ENCODE measurements at regions not wholly inside any gene's neighbourhood (a gene's known extent, or its start where the extent isn't known, plus 50 kb on each side); places are given as distances from the start of the nearest gene placed in this dataset.

DNA sequence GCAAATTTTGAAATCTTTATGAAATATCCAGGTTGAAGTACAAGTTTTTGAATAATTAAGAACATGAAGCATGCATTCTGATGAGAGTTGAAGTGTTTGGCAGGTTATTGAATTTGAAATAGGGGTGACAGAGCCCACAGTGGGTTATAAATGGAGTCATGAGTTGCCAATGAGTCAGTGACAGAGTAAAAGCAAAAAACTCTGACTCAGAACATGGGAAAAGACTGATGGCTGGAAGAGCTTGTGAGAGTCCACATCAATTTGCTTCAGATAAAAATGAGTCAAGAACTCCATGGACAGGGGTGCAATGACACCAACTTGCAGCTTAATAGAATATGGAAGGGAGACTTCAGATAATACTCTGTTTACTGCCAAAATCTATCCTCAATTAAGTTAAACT is 105.3 kb downstream of the SLC6A15 start:
- Histone ChIP-seq H3K36me3 (ENCODE audit: insufficient read depth, low read length) (no peaks in the 10 kb centered on the region), H3K4me3 (ENCODE audit: low read length) (no peak overlapping the region), H3K27ac (ENCODE audit: low read depth in 1 of 2, low read length in 2 of 2) (no peak overlapping the region), H3K4me1 (ENCODE audit: insufficient read depth, low read length) (no peaks in the 10 kb centered on the region), H3K9me3 (ENCODE audit: control insufficient read depth in 1 of 2, insufficient read depth in 1 of 2, low read length in 2 of 2) (no peaks in the 10 kb centered on the region), H3K27me3 (ENCODE audit: control insufficient read depth in 1 of 2, insufficient read depth in 2 of 2, low read length in 2 of 2) (no peaks in the 10 kb centered on the region)
- ATAC-seq (ENCODE audit: poor library complexity) (no peak), DNase-seq (no peak)
- TF ChIP-seq, protein P1, sequence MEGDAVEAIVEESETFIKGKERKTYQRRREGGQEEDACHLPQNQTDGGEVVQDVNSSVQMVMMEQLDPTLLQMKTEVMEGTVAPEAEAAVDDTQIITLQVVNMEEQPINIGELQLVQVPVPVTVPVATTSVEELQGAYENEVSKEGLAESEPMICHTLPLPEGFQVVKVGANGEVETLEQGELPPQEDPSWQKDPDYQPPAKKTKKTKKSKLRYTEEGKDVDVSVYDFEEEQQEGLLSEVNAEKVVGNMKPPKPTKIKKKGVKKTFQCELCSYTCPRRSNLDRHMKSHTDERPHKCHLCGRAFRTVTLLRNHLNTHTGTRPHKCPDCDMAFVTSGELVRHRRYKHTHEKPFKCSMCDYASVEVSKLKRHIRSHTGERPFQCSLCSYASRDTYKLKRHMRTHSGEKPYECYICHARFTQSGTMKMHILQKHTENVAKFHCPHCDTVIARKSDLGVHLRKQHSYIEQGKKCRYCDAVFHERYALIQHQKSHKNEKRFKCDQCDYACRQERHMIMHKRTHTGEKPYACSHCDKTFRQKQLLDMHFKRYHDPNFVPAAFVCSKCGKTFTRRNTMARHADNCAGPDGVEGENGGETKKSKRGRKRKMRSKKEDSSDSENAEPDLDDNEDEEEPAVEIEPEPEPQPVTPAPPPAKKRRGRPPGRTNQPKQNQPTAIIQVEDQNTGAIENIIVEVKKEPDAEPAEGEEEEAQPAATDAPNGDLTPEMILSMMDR (IDR thresholded peaks at IDR 0.05) = no peak
- Mint-ChIP-seq H3K36me3 (ENCODE audit: low read depth) (no peaks in the 10 kb centered on the region), H3K4me3 (no peak overlapping the region), H3K9me3 (no peaks in the 10 kb centered on the region), H3K27me3 (no peaks in the 10 kb centered on the region), H3K4me1 (ENCODE audit: low read depth) (no peaks in the 10 kb centered on the region), H3K27ac (no peak overlapping the region)
- intact Hi-C loops (cut with DNase I, micrococcal nuclease) = no loop called here
- ChIA-PET CTCF (no interaction called here), POLR2A (no interaction called here)

DNA sequence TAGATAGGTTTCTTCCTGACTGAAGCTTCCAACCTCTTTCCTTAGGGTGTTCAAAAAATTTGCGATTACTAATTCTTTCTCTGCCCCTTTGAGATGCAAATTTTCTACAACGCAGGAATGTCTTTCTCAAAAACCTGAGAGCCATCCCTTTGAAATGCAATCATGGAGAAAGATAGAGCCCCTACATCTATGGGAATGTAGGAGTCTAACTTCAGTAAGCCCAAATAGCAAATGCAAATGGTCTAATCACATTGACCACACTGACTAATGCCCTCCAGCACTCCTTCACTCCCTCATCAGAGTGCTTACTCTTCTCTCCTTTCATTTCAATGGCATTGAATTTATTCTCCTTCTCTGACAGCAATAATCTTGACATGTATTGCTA is 107.1 kb downstream of the SLC6A15 start:
- Histone ChIP-seq H3K27me3 (ENCODE audit: control insufficient read depth in 1 of 2, insufficient read depth in 2 of 2, low read length in 2 of 2) (no peaks in the 10 kb centered on the region), H3K27ac (ENCODE audit: low read depth in 1 of 2, low read length in 2 of 2) (no peak overlapping the region), H3K4me3 (ENCODE audit: low read length) (no peak overlapping the region), H3K4me1 (ENCODE audit: insufficient read depth, low read length) (no peaks in the 10 kb centered on the region), H3K9me3 (ENCODE audit: control insufficient read depth in 1 of 2, insufficient read depth in 1 of 2, low read length in 2 of 2) (no peaks in the 10 kb centered on the region), H3K36me3 (ENCODE audit: insufficient read depth, low read length) (no peaks in the 10 kb centered on the region)
- TF ChIP-seq, protein P1 (IDR thresholded peaks at IDR 0.05) = no peak
- intact Hi-C loops (cut with DNase I, micrococcal nuclease) = no loop called here
- Mint-ChIP-seq H3K27ac (no peak overlapping the region), H3K9me3 (no peaks in the 10 kb centered on the region), H3K4me1 (ENCODE audit: low read depth) (no peaks in the 10 kb centered on the region), H3K36me3 (ENCODE audit: low read depth) (no peaks in the 10 kb centered on the region), H3K27me3 (no peaks in the 10 kb centered on the region), H3K4me3 (no peak overlapping the region)
- ATAC-seq (ENCODE audit: poor library complexity) (no peak), DNase-seq (no peak)
- ChIA-PET CTCF (no interaction called here), POLR2A (no interaction called here)

DNA sequence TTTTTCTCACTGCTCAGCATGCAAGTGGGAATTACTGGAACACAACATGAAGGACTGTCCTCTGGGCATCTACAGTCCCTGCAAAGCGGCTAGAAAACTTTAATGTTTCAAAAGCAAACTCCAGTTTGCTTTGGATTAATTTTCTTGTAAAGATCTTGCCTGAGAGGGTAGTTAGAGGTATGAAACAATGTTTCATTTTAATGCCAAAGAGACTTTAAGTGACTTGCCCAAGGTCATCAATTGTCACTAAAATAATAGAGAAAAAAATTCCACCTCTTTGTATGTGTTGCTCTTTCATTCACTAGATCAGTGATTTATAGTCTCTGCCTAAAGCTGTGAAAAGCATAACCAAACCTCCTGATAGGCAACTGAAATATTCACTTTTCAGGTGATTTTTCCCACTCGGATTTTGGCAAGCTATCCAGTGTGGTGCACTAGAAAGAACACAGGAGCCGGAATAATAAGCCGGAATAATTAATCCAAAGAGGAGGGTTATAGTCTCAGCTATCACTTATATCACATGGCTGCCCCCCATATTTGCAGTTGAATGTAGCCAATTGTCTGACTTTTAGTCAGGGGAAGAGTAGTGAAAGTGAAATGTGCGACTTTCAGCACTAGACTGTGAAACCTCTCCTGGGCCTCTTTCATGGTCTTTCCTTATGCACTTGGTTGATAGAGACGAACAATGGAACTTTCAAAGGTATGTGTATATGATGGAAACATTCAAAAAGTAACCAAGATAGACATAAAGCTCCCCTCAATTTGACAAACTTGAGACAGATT is 107.7 kb downstream of the SLC6A15 start:
- no peaks in the 10 kb centered on the region for H3K36me3 Mint-ChIP-seq (ENCODE audit: low read depth)
- no peak for ATAC-seq (ENCODE audit: poor library complexity)
- H3K4me1 Mint-ChIP-seq (ENCODE audit: low read depth) = no peaks in the 10 kb centered on the region

More for the DNA sequence above, 107.7 kb downstream of the SLC6A15 start:
- DNase-seq = no peak
- TF ChIP-seq, protein P1 (IDR thresholded peaks at IDR 0.05) = no peak
- Histone ChIP-seq H3K36me3 (ENCODE audit: insufficient read depth, low read length) (no peaks in the 10 kb centered on the region), H3K4me3 (ENCODE audit: low read length) (no peak overlapping the region), H3K4me1 (ENCODE audit: insufficient read depth, low read length) (no peaks in the 10 kb centered on the region), H3K27ac (ENCODE audit: low read depth in 1 of 2, low read length in 2 of 2) (no peak overlapping the region), H3K27me3 (ENCODE audit: control insufficient read depth in 1 of 2, insufficient read depth in 2 of 2, low read length in 2 of 2) (no peaks in the 10 kb centered on the region), H3K9me3 (ENCODE audit: control insufficient read depth in 1 of 2, insufficient read depth in 1 of 2, low read length in 2 of 2) (no peaks in the 10 kb centered on the region)
- Mint-ChIP-seq H3K9me3 (no peaks in the 10 kb centered on the region), H3K27ac (no peak overlapping the region), H3K27me3 (no peaks in the 10 kb centered on the region), H3K4me3 (no peak overlapping the region)
- CTCF ChIA-PET = no interaction called here
- POLR2A ChIA-PET = no interaction called here
- intact Hi-C loops (cut with DNase I, micrococcal nuclease) = no loop called here

Data from CD4-positive, alpha-beta T cell (primary cell).